Gastroesophageal sphincter (tissue), 3 donors: ENCODE measurements at regions not wholly inside any gene's neighbourhood (a gene's known extent, or its start where the extent isn't known, plus 50 kb on each side); places are given as distances from the start of the nearest gene placed in this dataset.

Experiments used
- POLR2A ChIP-seq, 2 donors: fragments of 450-650 bp; IDR thresholded peaks; one replicate each; pipeline ENCODE4 v1.6.1; 2017; ENCODE audit warnings: antibody characterized with exemption in 2 of 2, mild to moderate bottlenecking in 2 of 2, moderate library complexity in 1 of 2
- TF ChIP-seq, protein P1 (sequence below), 4 experiments: fragments of 200-600 bp in 2 of 4; fragments of 450-650 bp in 2 of 4; sonication (generic) in 1 of 4; IDR thresholded peaks; one replicate each; pipeline ENCODE4 v1.5.1; 2017 to 2019; ENCODE audit warnings: antibody characterized with exemption in 4 of 4, mild to moderate bottlenecking in 2 of 4, moderate library complexity in 2 of 4

DNA sequence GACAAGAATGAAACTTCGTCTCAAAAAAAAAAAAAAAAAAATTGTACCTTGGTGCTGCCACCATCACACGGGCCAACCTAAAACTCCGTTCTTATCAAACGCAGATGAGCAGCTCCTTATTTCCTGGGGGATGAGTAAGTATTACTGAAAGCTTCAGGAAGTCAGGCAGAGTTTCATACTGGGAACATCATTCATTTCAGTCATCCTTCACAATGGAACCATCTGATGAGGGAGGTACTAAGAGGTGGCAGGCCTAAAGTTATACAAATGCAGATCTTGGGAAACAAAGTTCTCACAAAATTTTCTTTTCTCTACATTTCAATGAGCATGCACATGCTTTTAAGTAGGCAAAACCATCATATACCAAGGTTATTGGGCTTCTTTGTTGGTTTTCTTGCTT is 636.0 kb upstream of the LMCD1 start:
- TF ChIP-seq, protein P1, sequence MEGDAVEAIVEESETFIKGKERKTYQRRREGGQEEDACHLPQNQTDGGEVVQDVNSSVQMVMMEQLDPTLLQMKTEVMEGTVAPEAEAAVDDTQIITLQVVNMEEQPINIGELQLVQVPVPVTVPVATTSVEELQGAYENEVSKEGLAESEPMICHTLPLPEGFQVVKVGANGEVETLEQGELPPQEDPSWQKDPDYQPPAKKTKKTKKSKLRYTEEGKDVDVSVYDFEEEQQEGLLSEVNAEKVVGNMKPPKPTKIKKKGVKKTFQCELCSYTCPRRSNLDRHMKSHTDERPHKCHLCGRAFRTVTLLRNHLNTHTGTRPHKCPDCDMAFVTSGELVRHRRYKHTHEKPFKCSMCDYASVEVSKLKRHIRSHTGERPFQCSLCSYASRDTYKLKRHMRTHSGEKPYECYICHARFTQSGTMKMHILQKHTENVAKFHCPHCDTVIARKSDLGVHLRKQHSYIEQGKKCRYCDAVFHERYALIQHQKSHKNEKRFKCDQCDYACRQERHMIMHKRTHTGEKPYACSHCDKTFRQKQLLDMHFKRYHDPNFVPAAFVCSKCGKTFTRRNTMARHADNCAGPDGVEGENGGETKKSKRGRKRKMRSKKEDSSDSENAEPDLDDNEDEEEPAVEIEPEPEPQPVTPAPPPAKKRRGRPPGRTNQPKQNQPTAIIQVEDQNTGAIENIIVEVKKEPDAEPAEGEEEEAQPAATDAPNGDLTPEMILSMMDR (IDR thresholded peaks at IDR 0.05), result no peak
- TF ChIP-seq POLR2A (IDR thresholded peaks at IDR 0.05), result no peak
